WTC11 (cell line): ENCODE measurements at regions not wholly inside any gene's neighbourhood (a gene's known extent, or its start where the extent isn't known, plus 50 kb on each side); places are given as distances from the start of the nearest gene placed in this dataset.

Source experiments
- ATAC-seq: fragments of 200-7000 bp; cut with Tn5 transposase; 2 replicates; pipeline ENCODE4 v1.10.0; 2021; ENCODE audit warnings: mild to moderate bottlenecking, moderate library complexity
- CTCF ChIA-PET: fragments of 300-600 bp; sonication (Branson Sonifier 250); formaldehyde crosslinking; loops from one replicate; lab custom pipeline; 2021; ENCODE audit warnings: antibody characterized with exemption; lab: Charles Lee
- POLR2A ChIA-PET: fragments of 350-600 bp; sonication (Branson Sonifier 250); formaldehyde crosslinking; loops from one replicate; lab custom pipeline; 2021; ENCODE audit warnings: antibody characterized with exemption; lab: Charles Lee
- DNase-seq: peaks from one replicate; pipeline ENCODE4 v3.0.0; 2021; ENCODE audit warnings: low spot score
- H3K27ac Mint-ChIP-seq: 2 replicates; pipeline ENCODE4 v1.8.0; 2021; ENCODE audit warnings: mixed read lengths
- H3K27me3 Mint-ChIP-seq: 2 replicates; pipeline ENCODE4 v1.8.0; 2021; ENCODE audit warnings: low read depth, mild to moderate bottlenecking, moderate library complexity, mixed read lengths
- H3K36me3 Mint-ChIP-seq: 2 replicates; pipeline ENCODE4 v1.8.0; 2021; ENCODE audit warnings: mixed read lengths
- H3K4me1 Mint-ChIP-seq: 2 replicates; pipeline ENCODE4 v1.8.0; 2022; ENCODE audit warnings: mixed read lengths
- H3K4me3 Mint-ChIP-seq: 2 replicates; pipeline ENCODE4 v1.8.0; 2021; ENCODE audit warnings: mild to moderate bottlenecking, moderate library complexity, mixed read lengths
- H3K9me3 Mint-ChIP-seq: 2 replicates; pipeline ENCODE4 v1.8.0; 2021; ENCODE audit warnings: mixed read lengths
- CBFB ChIP-seq: sonication (generic); formaldehyde crosslinking; IDR thresholded peaks from 2 replicates; pipeline ENCODE4 v1.8.1; 2022; ENCODE audit warnings: mild to moderate bottlenecking, low read depth, missing genetic modification reagents
- CREB1 ChIP-seq: sonication (generic); formaldehyde crosslinking; IDR thresholded peaks from 2 replicates; pipeline ENCODE4 v1.8.0; 2023; ENCODE audit warnings: mild to moderate bottlenecking, missing genetic modification reagents
- CREM ChIP-seq: sonication (generic); formaldehyde crosslinking; IDR thresholded peaks from 2 replicates; pipeline ENCODE4 v1.8.1; 2022; ENCODE audit warnings: mild to moderate bottlenecking, missing genetic modification reagents, moderate library complexity
- ELF4 ChIP-seq: sonication (generic); formaldehyde crosslinking; IDR thresholded peaks from 2 replicates; pipeline ENCODE4 v1.8.1; 2022; ENCODE audit warnings: low read depth, mild to moderate bottlenecking, moderate library complexity, missing genetic modification reagents
- FOXK1 ChIP-seq: sonication (generic); formaldehyde crosslinking; IDR thresholded peaks from 2 replicates; pipeline ENCODE4 v1.8.0; 2022; ENCODE audit warnings: mild to moderate bottlenecking, moderate library complexity, missing genetic modification reagents
- HMGA2 ChIP-seq: fragments of 250-450 bp; sonication (Bioruptor Pico); IDR thresholded peaks from 2 replicates; pipeline ENCODE4 v1.4.0; 2021; ENCODE audit warnings: mild to moderate bottlenecking, moderate library complexity
- MYBL2 ChIP-seq: sonication (generic); formaldehyde crosslinking; IDR thresholded peaks from 2 replicates; pipeline ENCODE4 v1.8.1; 2023; ENCODE audit warnings: mild to moderate bottlenecking, moderate library complexity, missing genetic modification reagents
- NFATC4 ChIP-seq: fragments of 250-450 bp; sonication (Bioruptor Pico); IDR thresholded peaks from 2 replicates; pipeline ENCODE4 v1.9.0; 2021; ENCODE audit warnings: mild to moderate bottlenecking
- ZNF138 ChIP-seq: sonication (generic); formaldehyde crosslinking; conservative IDR thresholded peaks from 2 replicates; pipeline ENCODE4 v1.8.1; 2022; ENCODE audit warnings: mild to moderate bottlenecking, moderate library complexity, missing genetic modification reagents
- TF ChIP-seq, protein P1 (sequence below): sonication (generic); formaldehyde crosslinking; IDR thresholded peaks from 2 replicates; pipeline ENCODE4 v1.8.1; 2023; ENCODE audit warnings: mild to moderate bottlenecking, missing genetic modification reagents
- TF ChIP-seq, protein P2 (sequence below): sonication (generic); formaldehyde crosslinking; IDR thresholded peaks from 2 replicates; pipeline ENCODE4 v1.8.0; 2023; ENCODE audit warnings: missing genetic modification reagents
- TF ChIP-seq, protein P3 (sequence below): sonication (generic); formaldehyde crosslinking; IDR thresholded peaks from 2 replicates; pipeline ENCODE4 v1.8.0; 2023; ENCODE audit warnings: mild to moderate bottlenecking, missing genetic modification reagents
- TF ChIP-seq, protein P4 (sequence below): sonication (generic); formaldehyde crosslinking; IDR thresholded peaks from 2 replicates; pipeline ENCODE4 v1.8.1; 2022; ENCODE audit warnings: missing genetic modification reagents, borderline replicate concordance
- TF ChIP-seq, protein P5 (sequence below): sonication (generic); formaldehyde crosslinking; IDR thresholded peaks from 2 replicates; pipeline ENCODE4 v1.8.0; 2023; ENCODE audit warnings: missing genetic modification reagents, mild to moderate bottlenecking, borderline replicate concordance
- TF ChIP-seq, protein P6 (sequence below): fragments of 200-600 bp; IDR thresholded peaks from 2 replicates; pipeline ENCODE4 v1.8.0; 2022; ENCODE audit warnings: antibody characterized with exemption
- TF ChIP-seq, protein P7 (sequence below): sonication (generic); formaldehyde crosslinking; IDR thresholded peaks from 2 replicates; pipeline ENCODE4 v1.8.1; 2022; ENCODE audit warnings: mild to moderate bottlenecking, missing genetic modification reagents, moderate library complexity, borderline replicate concordance
- TF ChIP-seq, protein P8 (sequence below): fragments of 250-450 bp; sonication (Bioruptor Pico); IDR thresholded peaks from 2 replicates; pipeline ENCODE4 v2.1.2; 2022; ENCODE audit warnings: mild to moderate bottlenecking, moderate library complexity

DNA sequence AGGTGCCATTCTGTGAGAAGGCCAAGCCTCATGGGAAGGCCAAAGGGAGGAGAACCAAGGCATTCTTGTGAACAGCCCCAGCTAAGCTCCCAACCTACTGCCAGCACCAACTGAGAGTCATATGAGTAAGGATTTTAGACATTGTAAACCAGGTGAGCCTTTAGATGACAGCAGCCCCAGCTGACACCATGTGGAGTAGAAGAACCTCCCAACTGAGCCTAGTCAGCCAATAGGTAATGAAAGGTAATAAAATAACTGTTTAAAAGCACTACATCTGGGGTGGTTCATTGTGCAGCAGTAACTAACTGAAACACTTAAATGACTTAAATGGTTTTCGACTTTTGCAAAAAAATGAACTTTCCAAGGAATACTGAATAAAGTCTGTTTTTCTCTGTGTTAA lies 172.6 kb upstream of the KIF2A start (continued):
- TF ChIP-seq, protein P1, sequence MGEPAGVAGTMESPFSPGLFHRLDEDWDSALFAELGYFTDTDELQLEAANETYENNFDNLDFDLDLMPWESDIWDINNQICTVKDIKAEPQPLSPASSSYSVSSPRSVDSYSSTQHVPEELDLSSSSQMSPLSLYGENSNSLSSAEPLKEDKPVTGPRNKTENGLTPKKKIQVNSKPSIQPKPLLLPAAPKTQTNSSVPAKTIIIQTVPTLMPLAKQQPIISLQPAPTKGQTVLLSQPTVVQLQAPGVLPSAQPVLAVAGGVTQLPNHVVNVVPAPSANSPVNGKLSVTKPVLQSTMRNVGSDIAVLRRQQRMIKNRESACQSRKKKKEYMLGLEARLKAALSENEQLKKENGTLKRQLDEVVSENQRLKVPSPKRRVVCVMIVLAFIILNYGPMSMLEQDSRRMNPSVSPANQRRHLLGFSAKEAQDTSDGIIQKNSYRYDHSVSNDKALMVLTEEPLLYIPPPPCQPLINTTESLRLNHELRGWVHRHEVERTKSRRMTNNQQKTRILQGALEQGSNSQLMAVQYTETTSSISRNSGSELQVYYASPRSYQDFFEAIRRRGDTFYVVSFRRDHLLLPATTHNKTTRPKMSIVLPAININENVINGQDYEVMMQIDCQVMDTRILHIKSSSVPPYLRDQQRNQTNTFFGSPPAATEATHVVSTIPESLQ (CRISPR knock-in tag), result no peak
- TF ChIP-seq, protein P2, sequence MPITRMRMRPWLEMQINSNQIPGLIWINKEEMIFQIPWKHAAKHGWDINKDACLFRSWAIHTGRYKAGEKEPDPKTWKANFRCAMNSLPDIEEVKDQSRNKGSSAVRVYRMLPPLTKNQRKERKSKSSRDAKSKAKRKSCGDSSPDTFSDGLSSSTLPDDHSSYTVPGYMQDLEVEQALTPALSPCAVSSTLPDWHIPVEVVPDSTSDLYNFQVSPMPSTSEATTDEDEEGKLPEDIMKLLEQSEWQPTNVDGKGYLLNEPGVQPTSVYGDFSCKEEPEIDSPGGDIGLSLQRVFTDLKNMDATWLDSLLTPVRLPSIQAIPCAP (CRISPR knock-in tag), result no peak
- TF ChIP-seq ZNF138 (CRISPR knock-in tag) (no peak), NFATC4 (CRISPR knock-in tag) (no peak), HMGA2 (CRISPR knock-in tag) (no peak), CBFB (CRISPR knock-in tag) (no peak), FOXK1 (CRISPR knock-in tag) (no peak), MYBL2 (CRISPR knock-in tag) (no peak), ELF4 (no peak)
- TF ChIP-seq, protein P3, sequence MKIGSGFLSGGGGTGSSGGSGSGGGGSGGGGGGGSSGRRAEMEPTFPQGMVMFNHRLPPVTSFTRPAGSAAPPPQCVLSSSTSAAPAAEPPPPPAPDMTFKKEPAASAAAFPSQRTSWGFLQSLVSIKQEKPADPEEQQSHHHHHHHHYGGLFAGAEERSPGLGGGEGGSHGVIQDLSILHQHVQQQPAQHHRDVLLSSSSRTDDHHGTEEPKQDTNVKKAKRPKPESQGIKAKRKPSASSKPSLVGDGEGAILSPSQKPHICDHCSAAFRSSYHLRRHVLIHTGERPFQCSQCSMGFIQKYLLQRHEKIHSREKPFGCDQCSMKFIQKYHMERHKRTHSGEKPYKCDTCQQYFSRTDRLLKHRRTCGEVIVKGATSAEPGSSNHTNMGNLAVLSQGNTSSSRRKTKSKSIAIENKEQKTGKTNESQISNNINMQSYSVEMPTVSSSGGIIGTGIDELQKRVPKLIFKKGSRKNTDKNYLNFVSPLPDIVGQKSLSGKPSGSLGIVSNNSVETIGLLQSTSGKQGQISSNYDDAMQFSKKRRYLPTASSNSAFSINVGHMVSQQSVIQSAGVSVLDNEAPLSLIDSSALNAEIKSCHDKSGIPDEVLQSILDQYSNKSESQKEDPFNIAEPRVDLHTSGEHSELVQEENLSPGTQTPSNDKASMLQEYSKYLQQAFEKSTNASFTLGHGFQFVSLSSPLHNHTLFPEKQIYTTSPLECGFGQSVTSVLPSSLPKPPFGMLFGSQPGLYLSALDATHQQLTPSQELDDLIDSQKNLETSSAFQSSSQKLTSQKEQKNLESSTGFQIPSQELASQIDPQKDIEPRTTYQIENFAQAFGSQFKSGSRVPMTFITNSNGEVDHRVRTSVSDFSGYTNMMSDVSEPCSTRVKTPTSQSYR (CRISPR knock-in tag), result no peak
- TF ChIP-seq, protein P4, sequence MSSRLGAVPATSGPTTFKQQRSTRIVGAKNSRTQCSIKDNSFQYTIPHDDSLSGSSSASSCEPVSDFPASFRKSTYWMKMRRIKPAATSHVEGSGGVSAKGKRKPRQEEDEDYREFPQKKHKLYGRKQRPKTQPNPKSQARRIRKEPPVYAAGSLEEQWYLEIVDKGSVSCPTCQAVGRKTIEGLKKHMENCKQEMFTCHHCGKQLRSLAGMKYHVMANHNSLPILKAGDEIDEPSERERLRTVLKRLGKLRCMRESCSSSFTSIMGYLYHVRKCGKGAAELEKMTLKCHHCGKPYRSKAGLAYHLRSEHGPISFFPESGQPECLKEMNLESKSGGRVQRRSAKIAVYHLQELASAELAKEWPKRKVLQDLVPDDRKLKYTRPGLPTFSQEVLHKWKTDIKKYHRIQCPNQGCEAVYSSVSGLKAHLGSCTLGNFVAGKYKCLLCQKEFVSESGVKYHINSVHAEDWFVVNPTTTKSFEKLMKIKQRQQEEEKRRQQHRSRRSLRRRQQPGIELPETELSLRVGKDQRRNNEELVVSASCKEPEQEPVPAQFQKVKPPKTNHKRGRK (CRISPR knock-in tag), result no peak

DNA sequence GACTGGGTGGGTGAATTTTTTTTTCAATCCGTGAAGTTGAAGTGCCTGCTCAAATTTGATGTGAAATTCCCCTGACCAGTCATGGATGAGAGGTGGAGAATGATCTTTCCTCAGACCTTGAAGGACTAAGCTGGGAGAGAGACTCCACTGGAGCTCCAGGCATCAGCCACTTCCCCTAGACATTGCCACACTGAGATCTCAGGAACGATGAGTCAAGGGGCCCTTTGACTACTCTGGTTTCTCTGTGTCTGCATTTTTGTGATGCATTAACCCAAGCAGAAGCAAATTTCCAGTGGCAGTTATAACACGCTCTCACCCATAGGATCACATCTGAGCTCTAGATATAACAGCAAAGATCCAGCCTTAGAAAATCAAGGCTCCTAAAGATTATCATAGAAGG lies 171.2 kb upstream of the KIF2A start:
- no peaks in the 10 kb centered on the region for H3K27me3 Mint-ChIP-seq
- ChIA-PET POLR2A (no interaction called here), CTCF (no interaction called here)
- H3K4me1 Mint-ChIP-seq, result peaks cover 24% of the 10 kb centered on the region
- peaks cover 4% of the 10 kb centered on the region for H3K36me3 Mint-ChIP-seq
- TF ChIP-seq, protein P2 (CRISPR knock-in tag), result no peak
- TF ChIP-seq, protein P5, sequence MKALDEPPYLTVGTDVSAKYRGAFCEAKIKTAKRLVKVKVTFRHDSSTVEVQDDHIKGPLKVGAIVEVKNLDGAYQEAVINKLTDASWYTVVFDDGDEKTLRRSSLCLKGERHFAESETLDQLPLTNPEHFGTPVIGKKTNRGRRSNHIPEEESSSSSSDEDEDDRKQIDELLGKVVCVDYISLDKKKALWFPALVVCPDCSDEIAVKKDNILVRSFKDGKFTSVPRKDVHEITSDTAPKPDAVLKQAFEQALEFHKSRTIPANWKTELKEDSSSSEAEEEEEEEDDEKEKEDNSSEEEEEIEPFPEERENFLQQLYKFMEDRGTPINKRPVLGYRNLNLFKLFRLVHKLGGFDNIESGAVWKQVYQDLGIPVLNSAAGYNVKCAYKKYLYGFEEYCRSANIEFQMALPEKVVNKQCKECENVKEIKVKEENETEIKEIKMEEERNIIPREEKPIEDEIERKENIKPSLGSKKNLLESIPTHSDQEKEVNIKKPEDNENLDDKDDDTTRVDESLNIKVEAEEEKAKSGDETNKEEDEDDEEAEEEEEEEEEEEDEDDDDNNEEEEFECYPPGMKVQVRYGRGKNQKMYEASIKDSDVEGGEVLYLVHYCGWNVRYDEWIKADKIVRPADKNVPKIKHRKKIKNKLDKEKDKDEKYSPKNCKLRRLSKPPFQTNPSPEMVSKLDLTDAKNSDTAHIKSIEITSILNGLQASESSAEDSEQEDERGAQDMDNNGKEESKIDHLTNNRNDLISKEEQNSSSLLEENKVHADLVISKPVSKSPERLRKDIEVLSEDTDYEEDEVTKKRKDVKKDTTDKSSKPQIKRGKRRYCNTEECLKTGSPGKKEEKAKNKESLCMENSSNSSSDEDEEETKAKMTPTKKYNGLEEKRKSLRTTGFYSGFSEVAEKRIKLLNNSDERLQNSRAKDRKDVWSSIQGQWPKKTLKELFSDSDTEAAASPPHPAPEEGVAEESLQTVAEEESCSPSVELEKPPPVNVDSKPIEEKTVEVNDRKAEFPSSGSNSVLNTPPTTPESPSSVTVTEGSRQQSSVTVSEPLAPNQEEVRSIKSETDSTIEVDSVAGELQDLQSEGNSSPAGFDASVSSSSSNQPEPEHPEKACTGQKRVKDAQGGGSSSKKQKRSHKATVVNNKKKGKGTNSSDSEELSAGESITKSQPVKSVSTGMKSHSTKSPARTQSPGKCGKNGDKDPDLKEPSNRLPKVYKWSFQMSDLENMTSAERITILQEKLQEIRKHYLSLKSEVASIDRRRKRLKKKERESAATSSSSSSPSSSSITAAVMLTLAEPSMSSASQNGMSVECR, result no peak
- TF ChIP-seq, protein P6, sequence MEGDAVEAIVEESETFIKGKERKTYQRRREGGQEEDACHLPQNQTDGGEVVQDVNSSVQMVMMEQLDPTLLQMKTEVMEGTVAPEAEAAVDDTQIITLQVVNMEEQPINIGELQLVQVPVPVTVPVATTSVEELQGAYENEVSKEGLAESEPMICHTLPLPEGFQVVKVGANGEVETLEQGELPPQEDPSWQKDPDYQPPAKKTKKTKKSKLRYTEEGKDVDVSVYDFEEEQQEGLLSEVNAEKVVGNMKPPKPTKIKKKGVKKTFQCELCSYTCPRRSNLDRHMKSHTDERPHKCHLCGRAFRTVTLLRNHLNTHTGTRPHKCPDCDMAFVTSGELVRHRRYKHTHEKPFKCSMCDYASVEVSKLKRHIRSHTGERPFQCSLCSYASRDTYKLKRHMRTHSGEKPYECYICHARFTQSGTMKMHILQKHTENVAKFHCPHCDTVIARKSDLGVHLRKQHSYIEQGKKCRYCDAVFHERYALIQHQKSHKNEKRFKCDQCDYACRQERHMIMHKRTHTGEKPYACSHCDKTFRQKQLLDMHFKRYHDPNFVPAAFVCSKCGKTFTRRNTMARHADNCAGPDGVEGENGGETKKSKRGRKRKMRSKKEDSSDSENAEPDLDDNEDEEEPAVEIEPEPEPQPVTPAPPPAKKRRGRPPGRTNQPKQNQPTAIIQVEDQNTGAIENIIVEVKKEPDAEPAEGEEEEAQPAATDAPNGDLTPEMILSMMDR, result no peak
- TF ChIP-seq CREM (CRISPR knock-in tag), result no peak
- TF ChIP-seq, protein P7, sequence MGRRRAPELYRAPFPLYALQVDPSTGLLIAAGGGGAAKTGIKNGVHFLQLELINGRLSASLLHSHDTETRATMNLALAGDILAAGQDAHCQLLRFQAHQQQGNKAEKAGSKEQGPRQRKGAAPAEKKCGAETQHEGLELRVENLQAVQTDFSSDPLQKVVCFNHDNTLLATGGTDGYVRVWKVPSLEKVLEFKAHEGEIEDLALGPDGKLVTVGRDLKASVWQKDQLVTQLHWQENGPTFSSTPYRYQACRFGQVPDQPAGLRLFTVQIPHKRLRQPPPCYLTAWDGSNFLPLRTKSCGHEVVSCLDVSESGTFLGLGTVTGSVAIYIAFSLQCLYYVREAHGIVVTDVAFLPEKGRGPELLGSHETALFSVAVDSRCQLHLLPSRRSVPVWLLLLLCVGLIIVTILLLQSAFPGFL (CRISPR knock-in tag), result no peak
- TF ChIP-seq, protein P8, sequence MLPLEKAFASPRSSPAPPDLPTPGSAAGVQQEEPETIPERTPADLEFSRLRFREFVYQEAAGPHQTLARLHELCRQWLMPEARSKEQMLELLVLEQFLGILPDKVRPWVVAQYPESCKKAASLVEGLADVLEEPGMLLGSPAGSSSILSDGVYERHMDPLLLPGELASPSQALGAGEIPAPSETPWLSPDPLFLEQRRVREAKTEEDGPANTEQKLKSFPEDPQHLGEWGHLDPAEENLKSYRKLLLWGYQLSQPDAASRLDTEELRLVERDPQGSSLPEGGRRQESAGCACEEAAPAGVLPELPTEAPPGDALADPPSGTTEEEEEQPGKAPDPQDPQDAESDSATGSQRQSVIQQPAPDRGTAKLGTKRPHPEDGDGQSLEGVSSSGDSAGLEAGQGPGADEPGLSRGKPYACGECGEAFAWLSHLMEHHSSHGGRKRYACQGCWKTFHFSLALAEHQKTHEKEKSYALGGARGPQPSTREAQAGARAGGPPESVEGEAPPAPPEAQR (CRISPR knock-in tag), result no peak
- no peak for TF ChIP-seq CREB1 (CRISPR knock-in tag)
- TF ChIP-seq, all 79 proteins: peak for 0
- Mint-ChIP-seq H3K27ac (no peak overlapping the region), H3K4me3 (no peak overlapping the region), H3K9me3 (peaks cover 4% of the 10 kb centered on the region)
- no peak for ATAC-seq
- DNase-seq, result no peak
